Neural cell (in vitro differentiated cells): ENCODE measurements at regions not wholly inside any gene's neighbourhood (a gene's known extent, or its start where the extent isn't known, plus 50 kb on each side); places are given as distances from the start of the nearest gene placed in this dataset.

Experiments used
- H2AFZ ChIP-seq: fragments of 200-600, 300-800 bp; sonication (generic), shearing (Covaris generic); 2 replicates; pipeline ENCODE4 v1.6.0; 2014; ENCODE audit warnings: low read depth, mild to moderate bottlenecking, antibody characterized with exemption, low read length, moderate library complexity
- H3F3A ChIP-seq: fragments of 200-600 bp; shearing (Covaris generic); 2 replicates; pipeline ENCODE4 v1.6.1; 2016; ENCODE audit warnings: mild to moderate bottlenecking, moderate library complexity, mixed read lengths, antibody characterized with exemption, low read length; ENCODE audit not compliant: insufficient read depth, poor library complexity, severe bottlenecking
- H3K27ac ChIP-seq: fragments of 200-600, 300-800 bp; sonication (generic), shearing (Covaris generic); 2 replicates; pipeline ENCODE4 v1.5.1; 2014; ENCODE audit warnings: mild to moderate bottlenecking, low read length, moderate library complexity
- H3K27me3 ChIP-seq: fragments of 300-800, 200-600 bp; sonication (generic), shearing (Covaris generic); 2 replicates; pipeline ENCODE4 v1.6.0; 2014; ENCODE audit warnings: mild to moderate bottlenecking, low read depth, low read length, moderate library complexity; ENCODE audit not compliant: insufficient read depth
- H3K36me3 ChIP-seq: fragments of 300-800, 200-600 bp; sonication (generic), shearing (Covaris generic); 2 replicates; pipeline ENCODE4 v1.5.1; 2014; ENCODE audit warnings: mild to moderate bottlenecking, antibody characterized with exemption, low read length, moderate library complexity; ENCODE audit not compliant: insufficient read depth
- H3K4me2 ChIP-seq: fragments of 300-800, 200-600 bp; sonication (generic), shearing (Covaris generic); 2 replicates; pipeline ENCODE4 v1.6.0; 2014; ENCODE audit warnings: mild to moderate bottlenecking, low read length
- H3K4me3 ChIP-seq: fragments of 300-800, 200-600 bp; sonication (generic), shearing (Covaris generic); 2 replicates; pipeline ENCODE4 v1.5.1; 2014; ENCODE audit warnings: mild to moderate bottlenecking, low read length, moderate library complexity
- H3K79me2 ChIP-seq: fragments of 200-600 bp; shearing (Covaris generic); replicated peaks from 2 replicates; pipeline ENCODE4 v1.6.0; 2014; ENCODE audit warnings: mild to moderate bottlenecking, low read length, moderate library complexity; ENCODE audit not compliant: insufficient read depth
- H3K9ac ChIP-seq: fragments of 300-800, 200-600 bp; sonication (generic), shearing (Covaris generic); 2 replicates; pipeline ENCODE4 v1.6.1; 2016; ENCODE audit warnings: mild to moderate bottlenecking, low read length, mixed read lengths
- H3K9me2 ChIP-seq: fragments of 200-600 bp; shearing (Covaris generic); 2 replicates; pipeline ENCODE4 v1.6.1; 2016; ENCODE audit warnings: mild to moderate bottlenecking, low read length, mixed read lengths; ENCODE audit not compliant: insufficient read depth
- H3K9me3 ChIP-seq: fragments of 200-600, 300-800 bp; sonication (generic), shearing (Covaris generic); 2 replicates; pipeline ENCODE4 v1.6.1; 2016; ENCODE audit warnings: mild to moderate bottlenecking, mixed run types, low read length, moderate library complexity, mixed read lengths
- H4K20me1 ChIP-seq: fragments of 200-600 bp; shearing (Covaris generic); 2 replicates; pipeline ENCODE4 v1.6.1; 2016; ENCODE audit warnings: mild to moderate bottlenecking, mixed run types; ENCODE audit not compliant: insufficient read depth
- CTCF ChIP-seq: fragments of 450-650 bp; IDR thresholded peaks from 2 replicates; pipeline ENCODE4 v1.5.1; 2014; ENCODE audit warnings: antibody characterized with exemption, mild to moderate bottlenecking, moderate library complexity; ENCODE audit not compliant: poor library complexity, severe bottlenecking
- EP300 ChIP-seq: fragments of 450-650 bp; conservative IDR thresholded peaks from 2 replicates; pipeline ENCODE4 v1.6.1; 2014; ENCODE audit warnings: antibody characterized with exemption, mild to moderate bottlenecking, moderate library complexity; ENCODE audit not compliant: poor library complexity, severe bottlenecking
- MXI1 ChIP-seq: fragments of 450-650 bp; conservative IDR thresholded peaks from 2 replicates; pipeline ENCODE4 v1.6.1; 2014; ENCODE audit warnings: antibody characterized with exemption, mild to moderate bottlenecking; ENCODE audit not compliant: poor library complexity, severe bottlenecking
- POLR2AphosphoS5 ChIP-seq: IDR thresholded peaks from 2 replicates; pipeline ENCODE4 v1.6.1; 2012
- RAD21 ChIP-seq: fragments of 450-650 bp; conservative IDR thresholded peaks from 2 replicates; pipeline ENCODE4 v1.6.1; 2014; ENCODE audit warnings: antibody characterized with exemption, mild to moderate bottlenecking, moderate library complexity
- REST ChIP-seq: IDR thresholded peaks from 2 replicates; pipeline ENCODE4 v1.6.1; 2012; ENCODE audit warnings: borderline replicate concordance
- TAF1 ChIP-seq: IDR thresholded peaks from 2 replicates; pipeline ENCODE4 v1.6.1; 2012; ENCODE audit warnings: low read depth

GRCh38 chr18:40326985-40327384 is 1628.0 kb upstream of the PIK3C3 start:
- no peak overlapping the region for H3K9ac ChIP-seq
- H3K4me3 ChIP-seq: no peak overlapping the region
- H3K9me2 ChIP-seq: no peaks in the 10 kb centered on the region
- no peaks in the 10 kb centered on the region for H3K36me3 ChIP-seq
- TF ChIP-seq REST (no peak), MXI1 (no peak), POLR2AphosphoS5 (no peak), TAF1 (no peak), CTCF (no peak)
- no peaks in the 10 kb centered on the region for H4K20me1 ChIP-seq
- H3K27me3 ChIP-seq: no peaks in the 10 kb centered on the region
- H3K9me3 ChIP-seq: no peaks in the 10 kb centered on the region
- no peak overlapping the region for H2AFZ ChIP-seq
- no peaks in the 10 kb centered on the region for H3F3A ChIP-seq
- no peak overlapping the region for H3K4me2 ChIP-seq
- H3K27ac ChIP-seq: no peak overlapping the region
- no peaks in the 10 kb centered on the region for H3K79me2 ChIP-seq

GRCh38 chr18:40325988-40326387 is 1629.0 kb upstream of the PIK3C3 start:
- no peaks in the 10 kb centered on the region for H4K20me1 ChIP-seq
- no peak overlapping the region for H3K27ac ChIP-seq
- no peak overlapping the region for H2AFZ ChIP-seq
- no peaks in the 10 kb centered on the region for H3K36me3 ChIP-seq
- no peak overlapping the region for H3K4me3 ChIP-seq
- H3K9me3 ChIP-seq: no peaks in the 10 kb centered on the region
- H3K79me2 ChIP-seq: no peaks in the 10 kb centered on the region
- no peak overlapping the region for H3K9ac ChIP-seq
- no peaks in the 10 kb centered on the region for H3F3A ChIP-seq
- H3K9me2 ChIP-seq: no peaks in the 10 kb centered on the region
- no peak overlapping the region for H3K4me2 ChIP-seq
- H3K27me3 ChIP-seq: no peaks in the 10 kb centered on the region
- TF ChIP-seq CTCF (no peak), REST (no peak), EP300 (no peak), RAD21 (no peak)
